GM19463 (cell line): ENCODE measurements at regions not wholly inside any gene's neighbourhood (a gene's known extent, or its start where the extent isn't known, plus 50 kb on each side); places are given as distances from the start of the nearest gene placed in this dataset.
"Not testable (repeated sequence)": the region's sequence is repeated elsewhere in the genome, so short reads cannot be mapped to it uniquely, and the experiment has no call there.

Source experiments
- ATAC-seq: cut with Tn5 transposase; IDR thresholded peaks from one replicate; pipeline ENCODE4 v1.9.1; 2021; ENCODE audit warnings: mild to moderate bottlenecking, moderate library complexity; ENCODE audit not compliant: unreplicated experiment

- ATAC-seq: no peak
Measured at GRCh38 chr6:166705069-166705468, 78.0 kb upstream of the RPS6KA2 start.

GRCh38 chr6:166704171-166704570 lies 77.1 kb upstream of the RPS6KA2 start:
- no peak for ATAC-seq

GRCh38 chr6:166703149-166703710 lies 76.2 kb upstream of the RPS6KA2 start:
- ATAC-seq: no peak

DNA sequence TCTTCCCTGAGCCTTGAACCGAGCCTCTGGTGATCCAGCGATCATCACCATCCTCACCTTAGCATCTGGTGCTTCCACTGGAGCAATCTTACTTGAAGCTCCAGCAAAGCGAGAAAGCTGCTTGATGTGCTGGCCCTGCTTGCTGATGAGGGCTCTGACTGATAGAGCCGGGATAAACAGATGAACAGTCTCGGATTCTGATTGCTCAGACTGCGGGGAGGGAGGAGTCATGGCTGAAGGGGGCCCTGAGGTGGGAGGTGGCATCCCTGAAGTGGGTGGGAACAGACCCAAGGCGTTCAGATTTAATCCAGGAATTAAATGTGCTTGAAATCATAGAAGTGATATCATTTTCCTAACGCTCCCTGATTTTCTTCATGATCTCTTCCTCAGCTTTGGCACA lies 74.4 kb upstream of the RPS6KA2 start:
- not testable (repeated sequence) for ATAC-seq

DNA sequence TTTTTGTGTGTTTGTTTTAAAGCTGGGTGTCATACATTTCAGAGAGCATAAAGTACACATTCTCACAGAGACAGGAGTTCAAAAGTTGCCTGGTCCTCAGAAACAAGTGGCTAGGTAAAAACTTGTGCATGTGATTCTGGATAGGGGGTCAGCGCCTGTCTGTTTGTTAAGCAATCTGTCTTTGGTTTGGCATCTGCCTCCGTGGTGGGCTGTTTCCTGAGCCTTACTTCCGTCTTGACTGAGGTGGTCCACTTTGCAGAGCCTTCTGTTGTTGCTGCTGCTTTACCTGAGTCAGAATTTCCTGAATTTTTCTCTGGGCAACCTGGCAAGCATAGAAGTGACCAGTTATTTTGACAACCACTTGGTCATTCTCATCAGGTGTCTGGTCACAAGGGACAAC lies 73.8 kb upstream of the RPS6KA2 start:
- ATAC-seq: not testable (repeated sequence)

DNA sequence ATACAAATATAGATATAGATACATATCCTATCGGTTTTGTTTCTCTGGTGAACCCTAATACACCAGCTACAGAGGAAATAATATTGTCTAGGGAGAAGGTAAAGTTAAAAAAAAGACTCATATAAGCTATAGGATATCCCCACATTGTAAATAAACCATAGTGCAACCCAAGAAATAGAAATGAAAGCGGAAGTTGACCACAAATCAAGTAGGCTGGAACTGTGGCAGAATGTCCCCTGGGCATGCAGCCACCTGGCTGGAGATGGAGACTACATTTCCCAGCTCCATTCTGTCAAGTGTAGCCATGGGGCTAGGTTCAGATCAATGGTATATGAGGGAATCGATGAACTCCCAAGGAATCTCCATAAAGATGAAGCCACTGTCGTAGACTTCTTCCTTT lies 70.1 kb upstream of the RPS6KA2 start:
- ATAC-seq: no peak

GRCh38 chr6:166693880-166694279 lies 66.8 kb upstream of the RPS6KA2 start:
- no peak for ATAC-seq

DNA sequence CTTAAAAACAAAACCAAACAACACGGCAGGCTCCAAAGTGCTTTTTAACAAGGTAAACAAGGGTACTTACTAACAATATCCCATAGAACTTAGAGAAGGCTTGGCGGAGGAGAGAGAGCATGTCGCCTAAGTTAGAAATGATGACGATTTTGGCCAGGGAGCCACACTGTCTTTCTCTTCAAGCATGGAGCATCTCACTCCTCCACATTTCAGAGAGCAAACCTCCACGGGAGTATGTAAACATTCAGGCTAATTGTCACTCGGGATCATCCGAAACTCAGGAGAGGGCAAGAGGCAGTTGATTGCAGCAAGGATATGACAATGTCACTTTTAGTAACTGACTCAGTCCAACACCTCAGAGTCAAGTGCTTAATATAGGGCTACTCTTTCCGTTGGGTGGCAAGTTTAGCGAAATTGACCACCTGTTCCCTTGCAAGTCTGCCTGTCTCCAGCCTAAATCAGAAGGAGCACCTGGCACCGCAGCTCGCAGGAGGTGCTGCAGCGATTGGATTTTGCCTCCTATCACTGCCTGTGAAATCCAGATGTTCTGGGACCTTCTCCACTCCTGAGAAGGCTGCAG lies 65.8 kb upstream of the RPS6KA2 start:
- no peak for ATAC-seq

- ATAC-seq: no peak
Measured at GRCh38 chr6:166691746-166692145, 64.7 kb upstream of the RPS6KA2 start.

- ATAC-seq: no peak
Measured at GRCh38 chr6:166691199-166691598, 64.1 kb upstream of the RPS6KA2 start.

DNA sequence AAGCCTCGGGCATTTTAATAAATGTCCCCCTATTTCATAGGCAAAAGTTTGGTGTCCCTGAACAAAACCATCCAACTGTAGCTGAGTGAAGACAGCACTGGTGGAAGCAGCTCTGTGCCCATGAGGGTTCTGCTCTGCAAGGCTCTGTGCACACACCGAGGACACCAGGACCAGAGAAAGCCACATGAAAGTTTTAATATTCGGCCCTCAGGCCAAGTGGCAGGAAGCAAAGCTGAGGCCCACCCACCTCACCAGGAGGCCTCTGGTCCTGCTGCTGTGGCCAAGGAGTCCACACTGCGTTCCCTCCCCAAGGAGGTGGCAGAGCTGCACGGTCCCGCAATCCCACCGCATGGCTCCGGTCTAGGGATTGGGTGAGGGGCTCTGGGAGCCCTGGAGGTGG lies 62.6 kb upstream of the RPS6KA2 start:
- ATAC-seq: no peak

GRCh38 chr6:166688901-166689300 lies 61.9 kb upstream of the RPS6KA2 start:
- no peak for ATAC-seq

GRCh38 chr6:166687879-166688205 lies 60.8 kb upstream of the RPS6KA2 start:
- no peak for ATAC-seq

- ATAC-seq: no peak
Measured at GRCh38 chr6:166687070-166687878, 60.2 kb upstream of the RPS6KA2 start.

DNA sequence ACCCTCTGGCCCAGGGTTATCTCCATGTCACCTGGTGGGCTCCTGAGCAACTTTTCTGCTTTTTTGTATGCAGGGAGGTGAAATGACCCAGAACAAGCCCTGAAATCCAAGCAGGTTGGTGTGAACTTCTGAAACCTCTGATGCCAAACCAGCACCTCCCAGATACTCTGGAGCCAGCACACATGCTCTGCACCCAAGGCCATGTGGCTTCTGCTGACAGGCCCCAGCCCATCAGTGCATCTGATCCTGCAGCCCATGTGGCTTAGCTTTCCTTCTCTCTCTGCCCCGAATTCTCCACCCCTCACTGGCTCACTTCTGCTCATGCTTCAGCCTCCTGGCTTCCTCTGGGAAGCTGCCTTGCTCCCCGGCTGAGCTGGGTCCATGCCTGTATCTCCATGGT lies 59.3 kb upstream of the RPS6KA2 start:
- ATAC-seq: no peak

GRCh38 chr6:166684866-166685265 lies 57.8 kb upstream of the RPS6KA2 start:
- no peak for ATAC-seq

GRCh38 chr6:166684170-166684569 lies 57.1 kb upstream of the RPS6KA2 start:
- ATAC-seq: no peak

DNA sequence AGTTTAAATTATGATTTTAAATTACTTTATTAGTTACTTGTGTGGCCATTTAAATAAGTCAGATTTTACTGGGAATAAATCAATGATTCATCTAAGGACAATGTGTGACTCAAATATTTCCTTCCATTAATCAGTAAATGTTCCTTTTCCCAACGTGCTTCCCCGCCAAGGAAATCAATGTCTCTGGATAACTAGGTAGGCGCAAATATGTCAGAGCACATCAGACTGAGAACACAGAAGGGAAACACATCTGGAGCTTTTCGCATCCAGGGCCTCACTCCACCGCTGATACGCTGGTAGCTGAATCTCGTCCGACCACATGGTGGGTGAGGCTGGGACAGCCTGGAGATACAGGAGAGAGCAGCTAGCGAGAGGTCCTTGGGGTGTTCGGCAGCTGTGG lies 56.4 kb upstream of the RPS6KA2 start:
- ATAC-seq: no peak

DNA sequence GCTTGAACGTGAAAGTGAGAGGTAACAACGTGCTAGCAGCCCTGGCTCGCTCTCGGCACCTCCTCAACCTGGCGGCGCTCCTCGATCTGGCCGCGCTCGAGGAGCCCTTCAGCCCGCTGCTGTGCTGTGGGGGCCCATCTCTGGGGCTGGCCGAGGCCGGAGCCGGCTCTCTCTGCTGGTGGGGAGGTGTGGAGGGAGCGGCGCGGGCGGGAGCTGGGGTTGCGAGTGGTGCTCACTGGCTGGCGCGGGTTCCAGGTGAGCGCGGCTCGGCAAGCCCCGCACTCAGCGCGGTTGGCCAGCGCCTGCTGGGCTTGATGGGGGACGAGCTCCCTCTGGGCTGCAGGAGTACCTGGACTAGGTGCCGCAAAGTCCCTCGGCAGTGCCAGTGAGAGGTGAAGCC lies 52.5 kb upstream of the RPS6KA2 start:
- no peak for ATAC-seq

- no peak for ATAC-seq
Measured at GRCh38 chr6:166678426-166678825, 51.4 kb upstream of the RPS6KA2 start.

- no peak for ATAC-seq
Measured at GRCh38 chr6:166677941-166678340, 50.9 kb upstream of the RPS6KA2 start.
